ENCODE measurements at regions not wholly inside any gene's neighbourhood (a gene's known extent, or its start where the extent isn't known, plus 50 kb on each side); places are given as distances from the start of the nearest gene placed in this dataset.

- H3K4me3 ChIP-seq, result no peak overlapping the region
- DNase-seq (ENCODE audit: low spot score), result no peak
- no peak for TF ChIP-seq CTCF (IDR thresholded peaks at IDR 0.05)
- no peak overlapping the region for H3K27ac ChIP-seq
Observed at GRCh38 chr7:50836646-50837045, 54.0 kb upstream of the GRB10 start.

- DNase-seq (ENCODE audit: low spot score), result no peak
- H3K4me3 ChIP-seq, result no peak overlapping the region
- H3K27ac ChIP-seq, result no peak overlapping the region
- no peak for TF ChIP-seq CTCF (IDR thresholded peaks at IDR 0.05)
Observed at GRCh38 chr7:50835156-50835555, 52.5 kb upstream of the GRB10 start.

GRCh38 chr7:50834679-50835078 is 52.0 kb upstream of the GRB10 start:
- no peak overlapping the region for H3K4me3 ChIP-seq
- no peak overlapping the region for H3K27ac ChIP-seq
- no peak for TF ChIP-seq CTCF (IDR thresholded peaks at IDR 0.05)
- DNase-seq (ENCODE audit: low spot score), result no peak

GRCh38 chr7:50834031-50834535 is 51.4 kb upstream of the GRB10 start:
- no peak for DNase-seq (ENCODE audit: low spot score)
- Histone ChIP-seq H3K27ac (no peak overlapping the region), H3K4me3 (no peak overlapping the region)
- TF ChIP-seq CTCF (IDR thresholded peaks at IDR 0.05), result no peak

GRCh38 chr7:50832744-50833143 is 50.0 kb upstream of the GRB10 start:
- TF ChIP-seq CTCF (IDR thresholded peaks at IDR 0.05), result no peak
- Histone ChIP-seq H3K4me3 (no peak overlapping the region), H3K27ac (no peak overlapping the region)
- DNase-seq (ENCODE audit: low spot score), result no peak

All from coronary artery (tissue), 2 donors.